Transverse colon (tissue), 4 donors: ENCODE measurements at regions not wholly inside any gene's neighbourhood (a gene's known extent, or its start where the extent isn't known, plus 50 kb on each side); places are given as distances from the start of the nearest gene placed in this dataset.

Experiments used
- DNase-seq: peaks from one replicate; pipeline ENCODE4 v3.0.0-alpha.2; 2019
- H3K27ac ChIP-seq, 4 donors: fragments of 200-600 bp; sonication (generic); 2 replicates each; pipeline ENCODE4 v1.5.1; 2016 to 2018; ENCODE audit warnings: inconsistent platforms in 4 of 4
- H3K27me3 ChIP-seq: fragments of 200-600 bp; sonication (generic); 2 replicates; pipeline ENCODE4 v1.5.1; 2017; ENCODE audit warnings: inconsistent platforms
- H3K36me3 ChIP-seq, 4 donors: fragments of 200-600 bp; sonication (generic); 2 replicates each; pipeline ENCODE4 v1.5.1; 2017 to 2019; ENCODE audit warnings: inconsistent platforms in 4 of 4
- H3K4me1 ChIP-seq, 4 donors: fragments of 200-600 bp; sonication (generic); 2 replicates each; pipeline ENCODE4 v1.5.1; 2017 to 2020; ENCODE audit warnings: inconsistent platforms in 4 of 4
- H3K4me3 ChIP-seq, 4 donors: fragments of 200-600 bp; sonication (generic); 1 replicate in 1 of 4; 2 replicates in 3 of 4; pipeline versions ENCODE4 v1.5.1 to v1.6.1; 2017 to 2019; ENCODE audit warnings: inconsistent platforms in 4 of 4
- H3K9me3 ChIP-seq, 2 donors: fragments of 200-600 bp; sonication (generic); 2 replicates each; pipeline ENCODE4 v1.5.1; 2017 to 2019; ENCODE audit warnings: inconsistent platforms in 2 of 2
- EP300 ChIP-seq: sonication (generic); formaldehyde crosslinking; IDR thresholded peaks from one replicate; pipeline ENCODE4 v1.6.1; 2017; ENCODE audit warnings: antibody characterized with exemption, low read depth
- POLR2A ChIP-seq: fragments of 450-650 bp; IDR thresholded peaks from one replicate; pipeline ENCODE4 v1.6.1; 2016; ENCODE audit warnings: antibody characterized with exemption, mild to moderate bottlenecking, moderate library complexity
- POLR2AphosphoS5 ChIP-seq, 3 donors: sonication (generic); formaldehyde crosslinking; IDR thresholded peaks; one replicate each; pipeline ENCODE4 v1.6.1; 2016; ENCODE audit warnings: antibody characterized with exemption in 3 of 3
- WGBS, 2 donors: methylation state at CpG; one replicate each; pipeline ENCODE4 v1.1.5; 2018; ENCODE audit warnings: low coverage in 1 of 2; 5-methylcytosine and 5-hydroxymethylcytosine counted together
- in situ Hi-C, 4 donors: fragments of 200-750 bp; cut with MboI; loops; one replicate each; pipeline versions ENCODE4 v1.15.0 to v1.15.1; 2017; ENCODE audit warnings: low sequenced_read_pairs in 3 of 4, low pct_ligation_motif_present in 1 of 4, low pct_unique_long_range_greater_than_20kb in 1 of 4
- intact Hi-C: fragments of 100-400 bp; cut with DNase I; formaldehyde crosslinking; loops from one replicate; pipeline ENCODE4 v1.15.1; 2023; ENCODE audit warnings: low total_unique reads
- TF ChIP-seq, protein P1 (sequence below), 5 experiments: fragments of 200-600 bp in 3 of 5; fragments of 450-650 bp in 2 of 5; sonication (generic) in 3 of 5; IDR thresholded peaks; 1 replicate in 2 of 5; 2 replicates in 3 of 5; pipeline ENCODE4 v1.5.1; 2016 to 2017; ENCODE audit warnings: antibody characterized with exemption in 5 of 5, inconsistent platforms in 3 of 5, mild to moderate bottlenecking in 2 of 5, moderate library complexity in 1 of 5

DNA sequence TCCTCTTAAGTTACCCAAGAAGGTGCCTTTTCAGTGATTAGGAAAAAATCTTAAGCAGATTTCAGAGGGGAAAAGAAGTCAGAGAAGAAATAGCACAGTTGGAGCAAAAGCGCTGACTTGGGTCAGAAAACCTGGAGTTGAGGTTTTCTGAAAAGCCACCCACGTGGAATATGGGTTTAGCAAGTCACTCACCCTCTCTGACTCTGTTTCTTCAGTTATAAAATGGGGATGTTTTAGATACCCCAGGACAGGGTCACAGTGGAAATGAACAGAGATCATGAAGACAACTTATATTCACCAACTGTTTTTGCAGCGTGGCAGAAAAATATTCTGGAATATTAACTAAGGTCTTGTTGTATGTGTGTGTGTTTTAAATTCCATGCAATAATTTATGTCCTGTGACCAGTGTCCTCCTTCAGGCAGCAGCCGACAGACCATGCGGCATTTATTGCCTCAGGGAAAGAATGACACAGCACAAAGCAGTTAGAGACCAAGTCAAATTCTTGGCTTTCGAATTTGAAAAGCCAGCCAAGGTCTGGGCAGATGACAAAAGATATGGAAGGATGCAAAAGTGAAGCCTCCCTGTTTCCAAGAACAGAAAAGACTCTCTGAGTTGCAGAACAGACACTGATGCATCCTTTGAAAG lies 119.9 kb downstream of the MIAT start:
- no peak for DNase-seq
- in situ Hi-C loops: no loop called here
- no peak overlapping the region for H3K4me3 ChIP-seq
- H3K36me3 ChIP-seq: no peaks in the 10 kb centered on the region
- no peak for TF ChIP-seq EP300
- peak in 1 of 3 donors; percentile 17 for TF ChIP-seq POLR2AphosphoS5 (IDR thresholded peaks at IDR 0.05)
- no peaks in the 10 kb centered on the region for H3K9me3 ChIP-seq
- intact Hi-C loops: no loop called here
- 55 to 71% methylated on average over 6 of the region's 6 CpGs for WGBS, 2 donors
- H3K27ac ChIP-seq: no peak overlapping the region
- H3K27me3 ChIP-seq: no peaks in the 10 kb centered on the region
- no peaks in the 10 kb centered on the region for H3K4me1 ChIP-seq

- Histone ChIP-seq H3K27me3 (no peaks in the 10 kb centered on the region), H3K27ac (no peak overlapping the region), H3K4me3 (no peak overlapping the region), H3K9me3 (no peaks in the 10 kb centered on the region), H3K36me3 (no peaks in the 10 kb centered on the region), H3K4me1 (no peaks in the 10 kb centered on the region)
- TF ChIP-seq POLR2A (no peak), POLR2AphosphoS5 (IDR thresholded peaks at IDR 0.05) (no peak), EP300 (no peak)
- TF ChIP-seq, protein P1, sequence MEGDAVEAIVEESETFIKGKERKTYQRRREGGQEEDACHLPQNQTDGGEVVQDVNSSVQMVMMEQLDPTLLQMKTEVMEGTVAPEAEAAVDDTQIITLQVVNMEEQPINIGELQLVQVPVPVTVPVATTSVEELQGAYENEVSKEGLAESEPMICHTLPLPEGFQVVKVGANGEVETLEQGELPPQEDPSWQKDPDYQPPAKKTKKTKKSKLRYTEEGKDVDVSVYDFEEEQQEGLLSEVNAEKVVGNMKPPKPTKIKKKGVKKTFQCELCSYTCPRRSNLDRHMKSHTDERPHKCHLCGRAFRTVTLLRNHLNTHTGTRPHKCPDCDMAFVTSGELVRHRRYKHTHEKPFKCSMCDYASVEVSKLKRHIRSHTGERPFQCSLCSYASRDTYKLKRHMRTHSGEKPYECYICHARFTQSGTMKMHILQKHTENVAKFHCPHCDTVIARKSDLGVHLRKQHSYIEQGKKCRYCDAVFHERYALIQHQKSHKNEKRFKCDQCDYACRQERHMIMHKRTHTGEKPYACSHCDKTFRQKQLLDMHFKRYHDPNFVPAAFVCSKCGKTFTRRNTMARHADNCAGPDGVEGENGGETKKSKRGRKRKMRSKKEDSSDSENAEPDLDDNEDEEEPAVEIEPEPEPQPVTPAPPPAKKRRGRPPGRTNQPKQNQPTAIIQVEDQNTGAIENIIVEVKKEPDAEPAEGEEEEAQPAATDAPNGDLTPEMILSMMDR (IDR thresholded peaks at IDR 0.05): no peak
- in situ Hi-C loops (no loop called here), intact Hi-C loops (no loop called here)
- no peak for DNase-seq
- WGBS, 2 donors: 100% methylated on average over 1 of the region's 1 CpG; no CpG with 5 or more reads in 1 of the 2 donors
These were observed 121.0 kb downstream of the MIAT start for GRCh38 chr22:26778372-26778771.

DNA sequence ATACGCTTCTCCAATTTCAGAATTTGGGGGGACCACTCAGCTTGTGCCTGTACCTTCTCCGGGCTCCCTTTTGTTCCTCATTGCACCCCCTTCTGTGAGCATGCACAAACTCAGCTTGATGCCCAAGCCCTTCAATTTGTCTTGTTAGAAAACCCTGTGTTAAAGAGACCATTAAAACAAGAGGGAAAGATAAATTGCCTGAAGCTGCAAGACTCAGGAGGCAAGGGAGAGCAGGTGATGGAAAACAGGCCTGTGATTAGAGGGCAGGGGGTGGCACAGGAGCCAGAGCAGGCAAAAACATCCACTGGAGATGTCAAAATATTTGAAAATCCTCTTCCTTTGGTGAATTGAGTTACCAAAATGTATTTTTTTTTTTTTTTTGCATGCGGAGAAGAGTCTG lies 121.7 kb downstream of the MIAT start:
- no peak for DNase-seq
- no peak for TF ChIP-seq POLR2AphosphoS5 (IDR thresholded peaks at IDR 0.05)
- TF ChIP-seq EP300: no peak
- TF ChIP-seq, protein P1 (IDR thresholded peaks at IDR 0.05): no peak
- no peak for TF ChIP-seq POLR2A
- Histone ChIP-seq H3K27ac (no peak overlapping the region), H3K4me1 (no peaks in the 10 kb centered on the region), H3K4me3 (no peak overlapping the region), H3K36me3 (no peaks in the 10 kb centered on the region), H3K27me3 (no peaks in the 10 kb centered on the region), H3K9me3 (no peaks in the 10 kb centered on the region)
- 87 to 100% methylated on average over 1 to 3 of the region's 3 CpGs for WGBS, 2 donors
- intact Hi-C loops: no loop called here
- in situ Hi-C loops: no loop called here

GRCh38 chr22:26779929-26780328 lies 122.5 kb downstream of the MIAT start:
- Histone ChIP-seq H3K36me3 (no peaks in the 10 kb centered on the region), H3K27ac (no peak overlapping the region), H3K4me1 (no peaks in the 10 kb centered on the region), H3K27me3 (no peaks in the 10 kb centered on the region), H3K9me3 (no peaks in the 10 kb centered on the region), H3K4me3 (no peak overlapping the region)
- in situ Hi-C loops: no loop called here
- DNase-seq: no peak
- intact Hi-C loops: no loop called here
- TF ChIP-seq, protein P1 (IDR thresholded peaks at IDR 0.05): no peak
- TF ChIP-seq EP300 (no peak), POLR2A (no peak), POLR2AphosphoS5 (IDR thresholded peaks at IDR 0.05) (no peak)
- WGBS, 2 donors: 100% methylated on average over 1 to 3 of the region's 3 CpGs

DNA sequence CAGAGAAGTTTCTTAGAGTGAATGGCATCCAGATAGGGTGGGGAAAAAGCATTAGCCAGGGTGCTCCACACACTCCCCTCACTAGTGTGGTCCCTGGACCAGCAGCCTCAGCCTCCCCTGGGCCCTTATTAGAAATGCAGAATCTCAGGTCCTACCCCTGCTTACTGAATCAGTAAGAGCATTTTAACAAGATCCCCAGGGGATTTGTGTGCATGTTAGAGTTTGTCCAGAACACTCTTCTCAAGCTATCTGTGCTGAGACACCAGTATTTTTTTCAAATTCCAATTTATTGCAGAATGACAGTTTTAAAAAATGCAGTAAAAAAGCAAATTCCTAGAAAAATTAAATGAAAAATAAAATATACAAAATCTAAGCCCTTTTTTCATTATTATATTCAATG lies 123.1 kb downstream of the MIAT start:
- no peak overlapping the region for H3K4me3 ChIP-seq
- intact Hi-C loops (no loop called here), in situ Hi-C loops (no loop called here)
- no peaks in the 10 kb centered on the region for H3K9me3 ChIP-seq
- no peaks in the 10 kb centered on the region for H3K4me1 ChIP-seq
- DNase-seq: no peak
- H3K27ac ChIP-seq: no peak overlapping the region
- TF ChIP-seq EP300 (no peak), POLR2A (no peak), POLR2AphosphoS5 (IDR thresholded peaks at IDR 0.05) (no peak)
- TF ChIP-seq, protein P1 (IDR thresholded peaks at IDR 0.05): no peak
- no peaks in the 10 kb centered on the region for H3K36me3 ChIP-seq
- H3K27me3 ChIP-seq: no peaks in the 10 kb centered on the region
